GM21423 (cell line): ENCODE measurements at regions not wholly inside any gene's neighbourhood (a gene's known extent, or its start where the extent isn't known, plus 50 kb on each side); places are given as distances from the start of the nearest gene placed in this dataset.

ENCODE experiments used
- ATAC-seq: cut with Tn5 transposase; IDR thresholded peaks from one replicate; pipeline ENCODE4 v1.9.1; 2021; ENCODE audit warnings: mild to moderate bottlenecking, moderate library complexity; ENCODE audit not compliant: unreplicated experiment

DNA sequence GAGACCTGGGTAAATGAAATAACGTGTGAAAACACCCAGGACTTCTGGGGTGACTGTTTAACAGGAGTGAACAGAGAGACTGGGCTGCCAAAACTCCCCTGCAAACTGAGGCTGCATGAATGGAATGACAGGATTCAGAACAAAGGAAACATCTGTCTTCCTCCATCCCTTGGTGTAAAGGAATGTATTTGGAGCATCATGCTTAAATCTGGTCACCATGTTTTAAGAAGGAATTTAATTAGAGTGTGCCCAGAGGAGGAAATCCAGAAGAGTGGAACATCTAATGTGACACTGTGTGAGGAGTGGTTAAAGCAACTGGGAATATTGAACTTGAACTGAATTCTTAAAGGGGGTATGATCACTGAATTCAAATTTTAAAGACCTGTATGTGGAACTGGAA is 437.2 kb downstream of the LIG4 start:
- no peak for ATAC-seq

DNA sequence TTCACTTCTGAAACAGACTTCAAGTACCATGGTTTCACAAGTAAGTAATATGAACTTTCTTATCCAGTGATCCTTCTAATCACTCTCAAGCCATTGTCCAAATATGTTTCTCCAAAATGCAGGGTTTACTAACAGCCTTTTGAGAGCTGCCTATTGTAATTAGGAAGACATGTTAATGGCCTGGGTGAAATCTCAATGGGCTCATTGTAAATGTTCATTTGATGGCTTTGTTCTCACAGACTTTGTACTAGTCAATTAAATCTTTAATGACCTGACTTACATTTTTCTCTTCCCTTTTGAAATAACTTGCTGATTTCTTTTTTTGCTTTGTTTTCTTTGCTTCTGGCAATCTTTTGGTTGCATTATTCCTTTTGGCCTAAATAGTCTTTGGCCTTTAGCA is 444.8 kb downstream of the LIG4 start:
- no peak for ATAC-seq

DNA sequence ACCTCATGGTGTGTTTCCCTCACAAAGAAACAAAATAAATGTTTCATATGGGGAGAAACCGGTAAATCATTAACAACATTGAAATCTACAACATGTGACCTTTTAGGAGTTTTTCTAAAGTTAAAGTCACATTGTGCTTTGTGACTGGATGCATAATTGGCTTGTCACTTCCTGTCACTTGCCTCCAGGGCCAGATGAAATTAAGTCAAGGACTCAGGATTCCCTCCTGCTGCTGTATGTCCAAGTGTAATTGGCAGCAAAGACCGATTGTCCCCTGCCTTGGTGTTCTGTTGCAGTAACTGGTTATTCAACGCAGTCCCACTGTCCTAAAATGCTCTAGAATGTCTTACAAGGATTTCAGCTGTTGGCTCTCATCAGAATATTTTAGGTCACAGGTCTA is 448.2 kb downstream of the LIG4 start:
- no peak for ATAC-seq

DNA sequence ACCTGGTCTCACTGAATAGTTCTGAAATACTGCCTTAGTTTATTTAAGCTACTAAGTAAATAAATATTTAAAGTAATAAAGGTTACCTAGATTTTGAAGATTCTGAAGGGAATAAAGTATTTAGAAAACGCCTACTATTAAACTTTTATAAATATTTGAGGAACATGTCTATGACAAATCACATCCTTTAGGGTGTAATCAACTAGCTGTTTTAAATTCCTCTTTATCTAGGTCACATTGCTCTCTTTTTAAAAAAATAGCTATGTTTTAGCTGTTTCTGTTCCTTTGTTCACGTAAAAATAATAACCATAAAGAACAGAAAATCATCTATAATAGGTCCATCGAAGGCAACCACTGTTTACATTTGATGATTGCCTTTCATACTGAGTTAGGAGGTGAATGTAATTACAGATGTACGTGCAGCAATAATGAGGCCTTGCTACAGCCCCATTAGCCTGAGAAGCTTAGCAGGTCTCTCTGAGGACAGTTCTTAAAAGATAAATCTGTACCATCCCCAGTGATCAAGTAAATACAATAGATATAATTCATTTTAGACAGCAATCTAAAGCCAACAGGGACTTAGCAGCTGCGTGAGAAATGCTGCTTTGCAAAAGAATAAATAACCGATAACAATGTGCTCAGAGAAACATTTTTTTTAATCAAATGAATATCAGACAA is 449.5 kb downstream of the LIG4 start:
- no peak for ATAC-seq

DNA sequence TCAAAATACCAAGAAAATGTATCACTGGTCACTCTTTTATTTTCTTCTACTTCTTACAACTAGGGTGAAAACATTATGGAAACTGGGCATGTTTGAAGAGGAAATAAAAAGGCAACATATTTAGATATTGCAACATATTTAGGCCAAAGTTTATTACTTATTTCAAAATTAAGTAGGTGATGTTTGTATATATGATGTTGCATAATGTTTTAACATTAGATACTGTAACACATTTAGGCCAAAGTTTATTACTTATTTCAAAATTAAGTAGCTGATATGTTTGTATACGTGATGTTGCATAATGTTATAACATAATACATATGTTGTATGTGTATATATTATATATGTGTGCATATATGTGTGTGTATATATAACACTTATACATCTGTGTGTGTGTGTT is 451.3 kb downstream of the LIG4 start:
- ATAC-seq, result no peak

DNA sequence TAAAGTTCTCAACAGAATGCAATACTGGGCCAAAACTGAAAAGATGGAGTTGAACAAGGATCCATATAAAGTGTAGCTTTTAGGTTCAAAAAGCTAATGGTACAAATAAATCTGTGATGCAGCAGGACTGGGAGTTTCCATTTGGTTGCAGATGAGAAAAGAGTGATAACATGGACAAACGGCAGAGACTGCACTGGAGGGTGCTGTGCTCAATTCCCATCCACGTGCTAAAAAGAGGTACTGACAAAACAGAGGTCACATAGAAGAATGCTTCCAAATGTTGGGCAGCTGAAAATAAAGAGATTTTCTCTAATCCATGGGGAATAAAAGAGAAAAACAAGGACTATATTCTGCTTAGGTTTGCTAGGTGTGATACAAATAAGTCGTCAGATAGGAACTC is 461.6 kb downstream of the LIG4 start:
- ATAC-seq, result no peak

DNA sequence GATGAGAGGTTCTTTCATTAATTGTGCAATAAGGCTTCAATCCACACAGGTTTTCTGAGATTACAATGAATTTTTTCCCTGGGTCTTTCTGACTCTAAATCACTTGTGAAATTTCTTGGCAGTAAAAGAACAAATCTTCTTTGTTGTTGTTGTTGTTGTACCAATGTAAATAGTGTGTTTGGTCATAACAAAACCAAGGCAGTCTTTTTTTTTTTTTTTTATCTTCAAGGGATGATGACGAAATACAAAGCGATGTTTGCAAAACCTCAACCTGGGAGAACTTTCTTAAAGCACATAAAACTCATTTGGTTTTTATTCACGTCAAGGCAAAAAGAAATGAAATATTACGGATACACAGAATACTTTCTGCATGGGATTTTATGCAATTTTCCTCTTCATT is 462.0 kb downstream of the LIG4 start:
- ATAC-seq, result no peak

DNA sequence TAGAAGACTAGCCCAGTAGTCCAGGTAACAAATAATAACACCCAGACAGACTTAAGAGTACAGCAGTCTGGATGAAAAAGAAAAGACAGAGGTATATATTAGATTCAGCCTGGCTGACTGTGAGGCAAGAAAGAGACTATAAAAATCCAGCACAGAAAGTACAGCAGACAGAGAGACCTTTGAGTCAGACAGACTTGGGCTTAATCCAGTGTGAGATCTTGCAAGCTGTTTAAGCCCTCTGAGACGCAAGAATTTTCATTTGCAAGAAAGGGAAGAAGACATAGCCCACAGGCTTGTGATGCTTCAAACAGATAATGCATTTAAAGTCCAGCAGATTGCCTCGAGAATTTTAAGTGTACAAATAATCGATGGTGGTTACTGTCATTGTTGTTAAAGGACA is 471.4 kb downstream of the LIG4 start:
- no peak for ATAC-seq

DNA sequence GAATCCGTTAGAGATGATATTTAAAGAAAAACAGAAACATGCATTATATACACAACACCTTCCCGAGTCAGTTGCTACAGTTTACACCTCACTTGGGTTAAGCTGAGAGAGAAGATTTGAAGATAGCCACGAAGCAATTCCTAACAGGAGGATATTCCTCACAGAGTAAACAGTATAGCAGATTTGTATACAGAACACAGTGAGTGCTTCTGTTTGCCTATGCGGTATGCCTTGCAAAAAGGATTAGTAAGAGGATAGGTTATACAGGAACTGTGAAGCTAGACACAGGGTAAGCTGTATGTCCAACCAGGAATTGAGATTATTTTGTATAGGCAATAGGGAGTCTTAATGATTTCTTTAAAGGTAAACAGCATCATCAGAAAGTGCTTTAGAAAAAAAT is 471.8 kb downstream of the LIG4 start:
- no peak for ATAC-seq

DNA sequence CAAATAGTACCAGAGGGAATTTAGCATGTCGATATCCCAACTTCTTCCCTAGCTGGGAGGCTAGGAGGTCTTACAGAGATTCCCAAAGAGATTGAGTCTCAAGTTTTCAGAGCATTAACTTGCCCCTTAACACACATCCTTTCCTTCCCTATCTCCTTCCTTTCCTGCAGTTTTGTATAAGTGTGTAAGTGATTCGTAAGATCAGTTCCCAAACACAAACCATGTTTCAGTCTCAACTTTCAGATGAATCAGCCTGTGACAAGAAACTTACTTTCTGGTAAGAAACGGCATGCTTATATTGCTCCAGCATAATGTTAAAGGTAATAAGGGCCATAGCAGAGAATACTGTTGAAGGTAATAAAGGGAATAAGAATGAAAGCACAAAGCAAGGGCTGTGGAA is 472.2 kb downstream of the LIG4 start:
- no peak for ATAC-seq

DNA sequence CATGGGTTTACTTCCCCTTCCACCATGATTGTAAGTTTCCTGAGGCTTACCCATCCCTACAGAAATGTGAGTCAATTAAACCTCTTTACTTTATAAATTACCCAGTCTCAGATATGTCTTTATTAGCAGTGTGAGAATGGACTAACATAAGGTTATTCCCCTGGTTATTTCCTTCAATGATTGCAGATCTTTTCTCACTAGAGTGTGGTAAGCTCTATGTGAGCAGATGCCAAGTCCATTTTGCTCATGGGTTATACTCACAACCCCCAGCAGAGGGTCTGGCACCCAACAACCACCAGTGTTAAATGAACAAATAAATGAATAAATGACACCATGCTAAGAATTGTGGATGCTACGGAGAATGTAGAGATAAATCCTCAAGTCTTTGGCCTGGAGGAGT is 472.8 kb downstream of the LIG4 start:
- ATAC-seq, result no peak

DNA sequence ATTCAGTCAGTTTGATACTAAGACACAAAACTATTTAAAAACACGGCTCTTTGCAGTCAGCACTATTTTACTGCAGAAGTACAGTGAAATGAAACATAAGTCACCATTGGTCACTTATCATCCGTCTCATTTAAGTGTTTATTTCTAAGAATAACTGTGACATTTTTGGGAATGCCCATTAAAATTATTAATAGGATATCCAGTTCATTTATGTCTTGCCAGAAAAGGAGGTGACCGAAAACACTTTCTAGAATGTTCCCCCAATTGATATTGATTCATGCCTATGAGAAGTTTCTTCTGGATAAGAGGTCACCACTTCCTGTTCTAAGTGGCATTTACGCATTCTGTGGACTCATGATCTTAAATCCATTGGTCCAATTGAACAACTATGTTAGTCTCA is 477.3 kb downstream of the LIG4 start:
- no peak for ATAC-seq

DNA sequence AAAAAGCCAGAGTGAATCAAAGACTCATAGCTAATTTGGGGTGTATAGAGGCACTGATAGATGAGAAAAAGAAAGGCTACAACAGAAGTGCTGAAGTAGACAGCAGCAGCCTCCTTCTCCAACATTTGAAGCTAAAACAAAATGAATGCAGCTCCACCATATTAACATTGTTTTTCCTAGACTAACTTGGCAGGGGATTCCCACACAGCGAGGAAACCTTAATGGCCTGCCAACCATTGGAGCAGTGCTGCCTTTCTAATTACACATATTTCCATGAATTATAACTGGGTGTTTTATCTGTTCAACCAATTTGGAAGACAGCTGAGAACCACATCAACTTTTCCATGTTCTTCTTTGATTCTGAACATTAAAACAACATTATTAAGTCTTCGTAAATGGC is 478.6 kb downstream of the LIG4 start:
- ATAC-seq, result no peak

DNA sequence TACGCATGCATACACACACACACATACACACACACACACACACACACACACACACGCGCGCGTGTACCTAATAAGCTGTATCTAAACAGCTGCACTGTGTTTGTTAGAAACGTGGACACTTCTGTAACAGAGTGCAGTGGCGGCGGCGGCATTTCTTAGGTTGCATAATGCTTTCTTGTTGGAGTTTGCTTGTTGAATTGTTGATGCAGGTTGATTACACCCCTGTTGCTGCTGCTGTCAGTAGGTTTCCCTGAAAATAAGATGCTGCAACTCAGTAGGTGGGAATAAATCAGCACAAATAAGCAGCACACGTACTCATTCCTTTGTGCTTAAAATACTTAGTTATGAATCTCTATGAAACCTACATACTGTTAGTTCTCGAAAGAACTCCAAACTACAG is 479.2 kb downstream of the LIG4 start:
- ATAC-seq, result no peak

DNA sequence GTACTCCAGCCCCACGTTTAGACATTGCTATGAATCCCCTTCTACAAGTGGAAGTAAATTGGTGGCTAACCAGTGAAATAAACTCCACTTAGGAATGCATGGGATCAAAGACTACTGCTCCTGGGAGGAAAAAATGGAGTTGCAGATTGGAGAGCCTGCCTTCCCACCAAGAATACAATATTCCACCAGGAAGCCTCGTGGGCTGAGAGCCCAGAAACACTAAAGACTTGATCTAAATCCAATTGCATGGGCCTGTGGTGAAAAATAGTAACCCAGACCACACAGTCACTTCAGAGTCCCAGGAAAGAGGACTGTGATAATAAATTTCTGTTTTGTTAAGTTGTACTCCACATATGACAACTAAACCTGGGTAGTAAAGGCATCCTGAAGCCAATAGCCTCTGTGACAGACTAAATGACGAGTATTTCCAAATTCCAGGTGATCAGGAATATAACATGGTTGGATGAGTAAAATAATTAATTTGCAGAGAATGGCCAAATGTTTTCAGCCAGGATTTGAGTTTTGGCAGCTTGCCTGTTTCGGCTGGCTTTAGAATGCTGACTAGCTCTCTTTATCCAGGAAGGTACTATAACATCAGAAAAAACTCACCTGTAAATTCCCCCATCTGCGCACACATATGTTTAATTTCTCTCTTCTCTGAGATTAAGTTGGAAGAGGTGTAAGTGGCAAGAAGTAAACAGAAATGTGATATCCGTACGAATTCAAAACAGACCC is 480.3 kb downstream of the LIG4 start:
- ATAC-seq, result no peak

DNA sequence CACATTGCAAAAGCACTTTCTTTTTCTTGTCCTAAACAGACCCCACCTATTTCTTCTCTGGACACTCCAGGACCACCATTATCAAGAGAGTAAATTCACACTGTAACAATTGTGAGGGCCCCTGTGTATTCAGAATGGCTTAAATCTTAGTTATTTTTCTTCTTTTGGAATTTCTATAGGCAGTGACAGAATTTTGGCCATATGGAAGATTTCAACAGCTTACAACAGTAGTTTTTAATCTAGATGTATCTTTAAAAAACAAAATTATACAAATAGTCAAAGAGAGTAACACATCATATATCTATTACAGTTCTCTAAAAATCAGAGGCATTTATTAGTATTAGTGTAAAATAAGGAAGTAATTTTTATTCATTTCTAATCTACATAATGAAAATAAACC is 482.1 kb downstream of the LIG4 start:
- ATAC-seq, result no peak

DNA sequence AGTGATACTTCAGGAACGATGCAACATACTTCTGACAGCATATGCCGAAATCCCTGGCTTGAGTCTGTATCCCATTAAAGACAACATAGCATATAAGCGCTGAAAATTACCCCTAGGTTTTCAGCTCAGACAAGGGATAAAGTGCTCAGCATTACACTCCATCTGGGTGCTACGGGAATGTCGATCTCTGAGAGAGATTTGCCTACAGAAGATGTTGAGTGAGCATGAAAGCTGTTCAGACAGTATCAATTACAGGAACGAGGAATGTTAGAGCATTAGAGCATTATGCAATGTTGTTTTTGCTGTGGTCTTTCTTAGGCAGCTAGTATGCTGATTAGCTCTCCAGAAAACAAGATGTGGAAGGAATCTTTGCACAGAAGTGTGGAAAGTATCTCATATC is 484.5 kb downstream of the LIG4 start:
- ATAC-seq, result no peak

DNA sequence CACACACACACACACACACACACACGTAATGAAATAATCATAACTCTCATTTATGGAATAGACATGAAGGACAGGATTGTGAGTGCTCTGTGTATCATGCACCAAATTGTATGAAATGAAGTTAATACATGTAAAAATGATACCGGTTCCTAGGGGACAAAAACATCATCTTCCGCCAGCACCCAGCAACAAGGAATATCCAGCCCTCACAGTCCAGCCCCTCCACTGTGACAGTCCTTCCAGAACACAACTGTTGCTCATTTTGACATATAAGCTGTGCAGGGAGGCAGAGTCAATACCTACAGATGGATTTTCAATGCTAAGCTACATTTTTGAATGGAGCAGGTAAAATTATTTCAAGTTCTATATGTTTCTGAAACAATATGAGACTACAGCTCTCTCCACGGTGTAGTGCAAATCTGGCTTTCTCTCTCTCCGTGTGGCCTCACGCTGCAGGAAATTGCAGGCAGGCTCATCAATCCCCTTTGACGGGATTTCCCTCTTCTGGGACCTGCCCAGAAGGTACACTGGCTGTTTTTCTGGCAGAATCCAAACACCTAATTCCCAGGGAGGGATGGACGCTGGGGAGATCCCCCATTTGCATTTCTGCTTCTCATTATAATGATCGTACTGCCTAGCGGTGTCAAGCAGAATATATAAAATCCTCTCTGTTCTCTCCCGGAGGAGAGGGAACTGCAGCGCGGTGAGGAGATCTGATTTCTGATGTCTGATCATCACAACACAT is 494.0 kb downstream of the LIG4 start:
- no peak for ATAC-seq

DNA sequence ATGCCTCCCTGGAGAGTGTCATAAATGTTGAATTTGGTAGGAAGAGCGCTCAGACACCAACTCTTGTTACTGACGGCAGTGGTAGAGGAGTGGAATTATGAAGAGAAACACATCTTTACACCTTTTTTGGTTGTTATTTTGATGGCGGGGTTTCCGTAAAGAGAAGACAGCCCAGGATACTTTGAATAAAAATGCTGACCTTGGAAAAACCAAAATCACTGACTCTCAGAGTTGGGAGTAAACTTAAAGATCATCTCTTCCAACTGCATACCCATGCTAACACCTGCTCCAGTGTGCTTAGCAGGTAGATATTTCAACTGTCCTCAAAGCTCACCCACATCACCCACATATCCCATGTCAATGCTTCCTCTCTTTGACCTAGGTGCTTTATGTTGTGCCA is 498.6 kb downstream of the LIG4 start:
- ATAC-seq, result no peak

DNA sequence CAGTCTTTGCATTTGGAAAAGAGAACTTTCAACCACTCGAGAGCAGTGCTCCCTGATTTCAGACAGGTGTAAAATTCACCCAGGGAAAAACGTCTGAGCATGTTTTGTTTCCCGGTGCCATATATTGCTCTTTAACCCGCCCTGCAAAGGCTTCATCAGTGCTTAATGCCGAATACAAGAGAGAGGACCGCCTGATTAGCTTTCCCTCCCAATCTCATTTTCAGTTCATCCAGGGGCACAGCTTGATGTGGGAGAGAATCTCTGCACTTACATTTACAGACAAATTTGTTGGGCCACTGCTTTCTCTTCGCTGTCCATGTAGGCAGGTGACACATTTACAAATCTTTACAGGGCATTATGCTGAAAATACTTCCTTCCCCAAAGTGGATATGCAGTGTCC is 499.1 kb downstream of the LIG4 start:
- no peak for ATAC-seq

DNA sequence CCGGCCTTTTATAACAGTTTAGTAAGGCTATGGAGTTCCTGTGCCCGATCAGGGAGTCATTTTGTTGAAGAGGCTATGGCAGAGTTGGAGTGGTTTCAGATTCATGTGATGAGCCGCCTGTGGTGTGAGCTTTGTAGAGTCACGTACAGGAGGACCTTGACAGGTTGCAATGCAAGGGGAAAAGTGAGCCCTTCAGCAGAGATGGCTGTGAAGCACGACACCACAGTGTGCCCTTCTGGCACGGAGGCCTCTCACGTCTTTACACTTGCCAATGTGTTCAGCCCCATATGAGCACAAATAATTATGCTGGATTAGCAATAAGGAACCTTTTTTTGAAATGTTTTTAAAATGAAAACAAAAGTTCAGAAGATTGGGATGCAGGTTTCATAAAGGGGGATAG is 499.8 kb downstream of the LIG4 start:
- no peak for ATAC-seq

DNA sequence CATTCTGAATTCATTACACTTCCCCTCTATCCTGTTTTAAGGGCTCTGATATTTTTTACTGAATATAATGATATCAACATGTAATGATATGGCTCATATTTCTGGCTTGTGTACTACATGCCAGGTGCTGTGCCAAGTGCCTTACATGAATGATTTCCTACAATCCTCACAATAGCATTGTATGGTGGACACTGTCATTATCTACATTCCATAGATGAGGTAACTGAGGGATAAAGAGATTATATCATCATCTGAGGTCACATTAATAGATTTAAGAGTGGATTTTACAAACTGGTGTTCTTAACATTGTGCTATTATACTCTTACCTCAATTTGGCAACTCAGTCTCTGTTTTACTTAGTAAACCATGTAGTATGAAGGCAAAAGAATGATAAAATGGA is 502.0 kb downstream of the LIG4 start:
- ATAC-seq, result no peak
